Lung (tissue), 11 donors: ENCODE measurements at regions not wholly inside any gene's neighbourhood (a gene's known extent, or its start where the extent isn't known, plus 50 kb on each side); places are given as distances from the start of the nearest gene placed in this dataset.

Source experiments
- ATAC-seq: fragments of 200-7000 bp; cut with Tn5 transposase; one replicate; pipeline ENCODE4 v1.9.1; 2020; ENCODE audit warnings: moderate number of reproducible peaks; ENCODE audit not compliant: insufficient read depth, low FRiP score
- DNase-seq, 3 donors: peaks; one replicate each; pipeline ENCODE4 v3.0.0-alpha.2; 2013 to 2017
- H3K27ac ChIP-seq, 2 donors: one replicate each; pipeline ENCODE4 v1.5.1; 2013; ENCODE audit warnings: mild to moderate bottlenecking in 2 of 2, moderate library complexity in 2 of 2, control low read depth in 1 of 2, inconsistent platforms in 1 of 2, low read depth in 1 of 2, low read length in 1 of 2
- H3K27me3 ChIP-seq, 3 donors: one replicate each; pipeline ENCODE4 v1.5.1; 2013; ENCODE audit warnings: low read length in 2 of 3; ENCODE audit not compliant: control insufficient read depth in 3 of 3, insufficient read depth in 3 of 3
- H3K36me3 ChIP-seq, 4 donors: one replicate each; pipeline ENCODE4 v1.5.1; 2013; ENCODE audit warnings: low read length in 4 of 4, mild to moderate bottlenecking in 1 of 4, moderate library complexity in 1 of 4; ENCODE audit not compliant: control insufficient read depth in 4 of 4, insufficient read depth in 4 of 4
- H3K4me1 ChIP-seq, 5 donors: one replicate each; pipeline ENCODE4 v1.5.1; 2013; ENCODE audit warnings: low read length in 5 of 5, mild to moderate bottlenecking in 2 of 5, moderate library complexity in 1 of 5; ENCODE audit not compliant: control insufficient read depth in 5 of 5, insufficient read depth in 5 of 5
- H3K4me3 ChIP-seq: one replicate; pipeline ENCODE4 v1.5.1; 2013; ENCODE audit warnings: mild to moderate bottlenecking, control low read depth, moderate library complexity
- H3K9ac ChIP-seq, 2 donors: one replicate each; pipeline ENCODE4 v1.5.1; 2013; ENCODE audit warnings: low read length in 2 of 2, control low read depth in 1 of 2; ENCODE audit not compliant: insufficient read depth in 1 of 2
- H3K9me3 ChIP-seq, 4 donors: one replicate each; pipeline ENCODE4 v1.5.1; 2013; ENCODE audit warnings: low read length in 3 of 4, mild to moderate bottlenecking in 1 of 4, moderate library complexity in 1 of 4; ENCODE audit not compliant: control insufficient read depth in 4 of 4, insufficient read depth in 3 of 4
- CTCF ChIP-seq: IDR thresholded peaks from 2 replicates; pipeline ENCODE4 v1.5.1; 2012; ENCODE audit warnings: mild to moderate bottlenecking; ENCODE audit errors: control extremely low read depth, extremely low read depth
- WGBS, 2 donors: extraction: QIAGEN DNeasy Blood & Tissue Kit; methylation state at CpG; one replicate each; pipeline ENCODE4 v1.1.7; 2013; 5-methylcytosine and 5-hydroxymethylcytosine counted together
- donor health status: control.
- donor health status: control.
- donor health status: Bipolar disorder and iron deficiency.
- donor health status: healthy.
- donor health status: DM: yes; HTN: yes; CAD: no.

DNA sequence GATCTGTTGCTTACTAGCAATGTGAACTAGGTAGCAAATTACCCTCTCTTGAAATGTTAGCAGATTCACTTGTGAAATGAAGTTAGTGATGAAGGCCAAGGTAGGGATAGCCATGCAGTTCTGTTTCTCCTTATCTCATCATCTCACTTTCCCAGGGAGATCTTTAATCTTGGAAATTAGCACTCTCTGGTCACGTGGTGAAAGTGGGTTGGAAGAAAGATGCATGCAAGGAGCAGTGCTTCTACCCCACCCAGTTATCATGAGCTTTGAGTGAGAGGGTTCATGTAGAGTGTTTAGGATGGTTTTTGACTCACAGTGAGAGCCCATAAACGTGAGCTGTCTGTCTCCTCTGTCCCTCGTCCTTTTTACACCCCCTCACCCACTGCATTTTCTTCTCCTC is 346.3 kb downstream of the QKI start:
- WGBS, 2 donors, result 78 to 79% methylated on average over 3 of the region's 3 CpGs

GRCh38 chr6:163759542-163759941 is 345.0 kb downstream of the QKI start:
- Histone ChIP-seq H3K27ac (no peak overlapping the region), H3K9ac (no peak overlapping the region), H3K27me3 (no peaks in the 10 kb centered on the region), H3K4me3 (no peak overlapping the region), H3K36me3 (no peaks in the 10 kb centered on the region), H3K4me1 (peaks cover 0 to under 1% (median 0%) of the 10 kb centered on the region in 5 donors), H3K9me3 (no peaks in the 10 kb centered on the region)
- no peak for TF ChIP-seq CTCF
- no peak for DNase-seq
- 93% methylated on average over 5 of the region's 5 CpGs for WGBS, 2 donors
- ATAC-seq, result no peak

More for the DNA sequence above, 346.3 kb downstream of the QKI start:
- no peak overlapping the region for H3K27ac ChIP-seq
- H3K36me3 ChIP-seq, result no peaks in the 10 kb centered on the region
- TF ChIP-seq CTCF, result no peak
- no peaks in the 10 kb centered on the region for H3K9me3 ChIP-seq
- H3K27me3 ChIP-seq, result no peaks in the 10 kb centered on the region
- peaks cover 0 to 5% (median 0%) of the 10 kb centered on the region in 5 donors for H3K4me1 ChIP-seq
- ATAC-seq (no peak), DNase-seq (no peak)
- no peak overlapping the region for H3K4me3 ChIP-seq
- H3K9ac ChIP-seq, result no peak overlapping the region

DNA sequence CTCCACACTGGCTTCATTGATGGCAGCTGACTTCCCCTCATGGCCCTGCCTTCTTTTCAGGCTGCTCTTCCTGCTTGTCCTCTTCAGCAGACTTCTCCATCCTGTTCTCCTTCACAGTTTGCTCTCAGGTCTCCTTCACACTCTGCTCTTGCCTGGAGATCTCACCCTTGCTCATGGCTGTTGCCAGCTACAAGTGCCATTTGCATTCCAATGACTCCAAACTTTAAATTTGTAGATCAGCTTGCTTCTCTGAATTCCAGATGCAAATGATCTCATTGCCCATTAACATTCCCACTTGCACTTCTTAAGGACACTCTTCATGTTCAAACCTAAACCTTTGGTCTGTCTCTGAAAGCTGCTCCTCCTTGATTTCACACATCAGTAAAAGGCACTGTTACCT is 343.0 kb downstream of the QKI start:
- H3K27me3 ChIP-seq, result no peaks in the 10 kb centered on the region
- no peaks in the 10 kb centered on the region for H3K36me3 ChIP-seq
- DNase-seq (no peak), ATAC-seq (no peak)
- no peak for TF ChIP-seq CTCF
- no peaks in the 10 kb centered on the region for H3K4me1 ChIP-seq
- H3K9ac ChIP-seq, result no peak overlapping the region
- H3K27ac ChIP-seq, result no peak overlapping the region
- H3K4me3 ChIP-seq, result no peak overlapping the region
- H3K9me3 ChIP-seq, result peaks cover 0 to 3% (median 1%) of the 10 kb centered on the region in 4 donors

- 64 to 67% methylated on average over 4 of the region's 4 CpGs for WGBS, 2 donors
- no peaks in the 10 kb centered on the region for H3K36me3 ChIP-seq
- ATAC-seq, result no peak
Measured at GRCh38 chr6:163756079-163756478, 341.6 kb downstream of the QKI start.

More at GRCh38 chr6:163756079-163756478, 341.6 kb downstream of the QKI start:
- H3K27me3 ChIP-seq, result no peaks in the 10 kb centered on the region
- H3K9me3 ChIP-seq, result peaks cover 0 to 3% (median 1%) of the 10 kb centered on the region in 4 donors
- no peak overlapping the region for H3K27ac ChIP-seq
- no peak overlapping the region for H3K9ac ChIP-seq
- peak in 1 of 3 donors; percentile 29 for DNase-seq
- H3K4me3 ChIP-seq, result no peak overlapping the region
- no peak for TF ChIP-seq CTCF
- H3K4me1 ChIP-seq, result no peaks in the 10 kb centered on the region
